HCT116 (cell line): ENCODE measurements at regions not wholly inside any gene's neighbourhood (a gene's known extent, or its start where the extent isn't known, plus 50 kb on each side); places are given as distances from the start of the nearest gene placed in this dataset.

Source experiments
- ATAC-seq: fragments of 200-7000 bp; cut with Tn5 transposase; 2 replicates; pipeline ENCODE4 v1.9.1; 2020; ENCODE audit warnings: mild to moderate bottlenecking, moderate library complexity
- BruUV-seq: library from RNA; stranded (reverse); fragments of 400-500 nt; replicated peaks from 2 replicates; lab custom pipeline; 2021; lab: Mats Ljungman, UMichigan
- CTCF ChIA-PET: fragments of 300-600 bp; sonication (Branson Sonifier 250); formaldehyde crosslinking; loops from one replicate; lab custom pipeline; 2021; ENCODE audit warnings: antibody characterized with exemption; lab: Charles Lee
- POLR2A ChIA-PET: fragments of 300-600, 350-600 bp; sonication (Branson Sonifier 250); formaldehyde crosslinking; loops from one replicate; lab custom pipeline; 2021; ENCODE audit warnings: antibody characterized with exemption; lab: Charles Lee
- RAD21 ChIA-PET, 2 experiments: fragments of 300-600 bp; sonication (Branson Sonifier 250); formaldehyde crosslinking; loops; one replicate each; lab custom pipeline; 2023; ENCODE audit warnings: low total read pairs in 2 of 2; ENCODE audit not compliant: uncharacterized antibody in 2 of 2, unreplicated experiment in 2 of 2, low non-redundant PET in 1 of 2; lab: Charles Lee
- DNase-seq: peaks from one replicate; pipeline ENCODE4 v3.0.0-alpha.2; 2010; ENCODE audit warnings: low read depth, low spot score
- H2AFZ ChIP-seq: fragments of 200-600 bp; shearing (Covaris generic), sonication (generic); 2 replicates; pipeline ENCODE4 v1.6.1; 2017; ENCODE audit warnings: low read depth, mixed run types, mixed read lengths, antibody characterized with exemption, low read length; ENCODE audit not compliant: poor library complexity, severe bottlenecking
- H3K27ac ChIP-seq: 2 replicates; pipeline ENCODE4 v1.5.1; 2012; ENCODE audit warnings: low read depth, low read length
- H3K27me3 ChIP-seq: fragments of 200-600 bp; sonication (generic); 2 replicates; pipeline ENCODE4 v1.6.1; 2016; ENCODE audit warnings: mixed run types, low read length, mixed read lengths; ENCODE audit not compliant: insufficient read depth
- H3K36me3 ChIP-seq, 2 experiments: fragments of 200-500 bp in 1 of 2; fragments of 200-600 bp in 1 of 2; sonication (Bioruptor generic) in 1 of 2; sonication (generic) in 1 of 2; 2 replicates each; pipeline versions ENCODE4 v1.5.1 to v1.6.1; 2014 to 2016; ENCODE audit warnings: low read length in 2 of 2, inconsistent platforms in 1 of 2, mixed read lengths in 1 of 2, mixed run types in 1 of 2; ENCODE audit not compliant: insufficient read depth in 2 of 2, control insufficient read depth in 1 of 2
- H3K4me1 ChIP-seq, 2 experiments: fragments of 200-600 bp in 1 of 2; sonication (generic) in 1 of 2; 2 replicates each; pipeline versions ENCODE4 v1.5.1 to v1.6.1; 2012 to 2017; ENCODE audit warnings: low read length in 2 of 2, inconsistent platforms in 1 of 2, mild to moderate bottlenecking in 1 of 2, mixed read lengths in 1 of 2, mixed run types in 1 of 2, moderate library complexity in 1 of 2; ENCODE audit not compliant: insufficient read depth in 2 of 2, control insufficient read depth in 1 of 2
- H3K4me2 ChIP-seq: fragments of 200-600 bp; sonication (generic); 2 replicates; pipeline ENCODE4 v1.6.1; 2017; ENCODE audit warnings: mixed run types, low read length, mixed read lengths
- H3K4me3 ChIP-seq, 2 experiments: fragments of 200-600 bp in 1 of 2; sonication (generic) in 1 of 2; replicated peaks in 1 of 2; 2 replicates each; pipeline ENCODE4 v1.5.1; 2011 to 2016; ENCODE audit warnings: low read length in 2 of 2, control low read depth in 1 of 2, low read depth in 1 of 2, mild to moderate bottlenecking in 1 of 2, mixed read lengths in 1 of 2, mixed run types in 1 of 2
- H3K79me2 ChIP-seq: fragments of 200-600 bp; sonication (generic); 2 replicates; pipeline ENCODE4 v1.6.1; 2017; ENCODE audit warnings: mild to moderate bottlenecking, mixed run types, low read length, moderate library complexity, mixed read lengths; ENCODE audit not compliant: insufficient read depth
- H3K9ac ChIP-seq: fragments of 200-600 bp; sonication (generic); 2 replicates; pipeline ENCODE4 v1.6.1; 2016; ENCODE audit warnings: low read length, mixed read lengths
- H3K9me2 ChIP-seq: fragments of 200-600 bp; sonication (generic), shearing (Covaris generic); 2 replicates; pipeline ENCODE4 v1.6.1; 2017; ENCODE audit warnings: mixed run types, mild to moderate bottlenecking, moderate library complexity; ENCODE audit not compliant: insufficient read depth
- H3K9me3 ChIP-seq, 2 experiments: fragments of 200-500 bp in 1 of 2; fragments of 200-600 bp in 1 of 2; sonication (Bioruptor generic) in 1 of 2; sonication (generic) in 1 of 2; 2 replicates each; pipeline ENCODE4 v1.6.1; 2014 to 2017; ENCODE audit warnings: low read length in 2 of 2, mixed read lengths in 2 of 2, inconsistent platforms in 1 of 2, low read depth in 1 of 2, mild to moderate bottlenecking in 1 of 2, mixed run types in 1 of 2, moderate library complexity in 1 of 2; ENCODE audit not compliant: control insufficient read depth in 1 of 2, insufficient read depth in 1 of 2
- H4K20me1 ChIP-seq: fragments of 200-600 bp; sonication (generic), shearing (Covaris generic); 2 replicates; pipeline ENCODE4 v1.6.1; 2017; ENCODE audit warnings: mixed run types, mild to moderate bottlenecking, moderate library complexity; ENCODE audit not compliant: insufficient read depth
- CBX3 ChIP-seq: IDR thresholded peaks from 2 replicates; pipeline ENCODE4 v1.6.1; 2012; ENCODE audit warnings: low read depth
- CEBPB ChIP-seq: IDR thresholded peaks from 2 replicates; pipeline ENCODE4 v1.6.1; 2012; ENCODE audit warnings: low read depth
- ELF1 ChIP-seq: IDR thresholded peaks from 2 replicates; pipeline ENCODE4 v1.6.1; 2012; ENCODE audit warnings: low read depth, borderline replicate concordance
- EZH2 ChIP-seq: fragments of 200-600 bp; sonication (generic); IDR thresholded peaks from 2 replicates; pipeline ENCODE4 v1.6.1; 2017; ENCODE audit warnings: antibody characterized with exemption, mixed run types
- EZH2phosphoT487 ChIP-seq: fragments of 200-600 bp; IDR thresholded peaks from 2 replicates; pipeline ENCODE4 v1.6.1; 2018; ENCODE audit warnings: antibody characterized with exemption, borderline replicate concordance
- FOSL1 ChIP-seq: IDR thresholded peaks from 2 replicates; pipeline ENCODE4 v1.6.1; 2012; ENCODE audit warnings: low read depth
- JUND ChIP-seq: IDR thresholded peaks from 2 replicates; pipeline ENCODE4 v1.6.1; 2012
- POLR2A ChIP-seq: IDR thresholded peaks from 2 replicates; pipeline ENCODE4 v1.7.0; 2011; ENCODE audit warnings: borderline replicate concordance; ENCODE audit not compliant: insufficient read depth, insufficient read length; ENCODE audit errors: extremely low read depth
- POLR2AphosphoS5 ChIP-seq: IDR thresholded peaks from 2 replicates; pipeline ENCODE4 v1.6.1; 2011; ENCODE audit warnings: mild to moderate bottlenecking, low read depth, low read length, moderate library complexity
- RAD21 ChIP-seq: IDR thresholded peaks from 2 replicates; pipeline ENCODE4 v1.6.1; 2012; ENCODE audit warnings: low read depth, mild to moderate bottlenecking
- SP1 ChIP-seq: IDR thresholded peaks from 2 replicates; pipeline ENCODE4 v1.6.1; 2012; ENCODE audit warnings: low read depth
- SRF ChIP-seq: IDR thresholded peaks from 2 replicates; pipeline ENCODE4 v1.6.1; 2012; ENCODE audit warnings: low read depth
- TCF7L2 ChIP-seq: IDR thresholded peaks from 2 replicates; pipeline ENCODE4 v1.7.0; 2011; ENCODE audit warnings: borderline replicate concordance, inconsistent platforms; ENCODE audit not compliant: insufficient read depth, insufficient read length; ENCODE audit errors: extremely low read depth
- YY1 ChIP-seq: IDR thresholded peaks from 2 replicates; pipeline ENCODE4 v1.6.1; 2011; ENCODE audit warnings: low read length, low read depth, moderate library complexity, mild to moderate bottlenecking; ENCODE audit not compliant: insufficient replicate concordance; ENCODE audit errors: extremely low read depth
- ZFX ChIP-seq: fragments of 450-650 bp; IDR thresholded peaks from 2 replicates; pipeline ENCODE4 v1.6.1; 2017
- ZNF274 ChIP-seq: fragments of 200-500 bp; sonication (Bioruptor generic); IDR thresholded peaks from 2 replicates; pipeline ENCODE4 v1.6.1; 2014; ENCODE audit warnings: mild to moderate bottlenecking, low read depth, low read length, inconsistent platforms
- intact Hi-C: fragments of 100-400 bp; cut with micrococcal nuclease; formaldehyde crosslinking; loops from 2 replicates; pipeline ENCODE4 v1.10.0; 2022
- TF ChIP-seq, protein P1 (sequence below), 3 experiments: fragments of 200-600 bp in 1 of 3; sonication (generic) in 1 of 3; IDR thresholded peaks in 2 of 3; conservative IDR thresholded peaks in 1 of 3; 2 replicates each; pipeline ENCODE4 v1.5.1; 2012 to 2017; ENCODE audit warnings: low read depth in 2 of 3, low read length in 2 of 3, antibody characterized with exemption in 1 of 3, borderline replicate concordance in 1 of 3, control low read depth in 1 of 3, mild to moderate bottlenecking in 1 of 3, mixed read lengths in 1 of 3, mixed run types in 1 of 3, moderate library complexity in 1 of 3; ENCODE audit not compliant: insufficient read depth in 1 of 3
- TF ChIP-seq, protein P2 (sequence below): IDR thresholded peaks from 2 replicates; pipeline ENCODE4 v1.6.1; 2012
- TF ChIP-seq, protein P3 (sequence below): IDR thresholded peaks from 2 replicates; pipeline ENCODE4 v1.6.1; 2012
- TF ChIP-seq, protein P4 (sequence below): IDR thresholded peaks from 2 replicates; pipeline ENCODE4 v1.6.1; 2012; ENCODE audit warnings: low read depth

DNA sequence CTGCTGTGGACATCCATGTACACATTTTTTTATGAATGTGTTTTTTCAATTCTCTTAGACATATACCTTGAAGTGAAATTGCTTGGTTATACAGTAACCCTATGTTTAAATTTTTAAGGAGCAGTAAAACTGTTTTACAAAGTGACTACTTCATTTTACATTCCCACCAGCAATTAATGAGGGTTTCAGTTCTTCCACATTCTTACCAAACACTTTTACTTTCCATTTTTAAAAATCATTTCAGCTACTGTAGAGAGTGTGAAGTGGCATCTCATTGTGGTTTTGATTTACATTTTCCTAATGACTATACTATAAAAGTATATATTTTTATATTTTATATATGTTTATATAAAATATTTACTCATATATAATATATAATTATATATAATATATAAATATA, 1221.5 kb downstream of the PLA2G4A start:
- no peaks in the 10 kb centered on the region for H3K36me3 ChIP-seq
- H3K27me3 ChIP-seq = no peaks in the 10 kb centered on the region
- H3K9me3 ChIP-seq = no peaks in the 10 kb centered on the region
- no peak overlapping the region for H3K9ac ChIP-seq
- no peak overlapping the region for H3K4me3 ChIP-seq
- intact Hi-C loops = no loop called here
- no peak overlapping the region for H3K4me2 ChIP-seq
- peak overlapping the region; percentile 72 for H2AFZ ChIP-seq
- BruUV-seq = no TSS peak
- ChIA-PET CTCF (no interaction called here), POLR2A (no interaction called here), RAD21 (no interaction called here)
- no peaks in the 10 kb centered on the region for H3K4me1 ChIP-seq
- TF ChIP-seq FOSL1 (no peak), CEBPB (no peak), JUND (no peak), ELF1 (no peak), SRF (no peak), ZNF274 (no peak), POLR2AphosphoS5 (no peak), EZH2 (no peak), ZFX (no peak), CBX3 (no peak), POLR2A (no peak), YY1 (no peak), RAD21 (no peak), SP1 (no peak), TCF7L2 (no peak), EZH2phosphoT487 (no peak)
- TF ChIP-seq, protein P1, sequence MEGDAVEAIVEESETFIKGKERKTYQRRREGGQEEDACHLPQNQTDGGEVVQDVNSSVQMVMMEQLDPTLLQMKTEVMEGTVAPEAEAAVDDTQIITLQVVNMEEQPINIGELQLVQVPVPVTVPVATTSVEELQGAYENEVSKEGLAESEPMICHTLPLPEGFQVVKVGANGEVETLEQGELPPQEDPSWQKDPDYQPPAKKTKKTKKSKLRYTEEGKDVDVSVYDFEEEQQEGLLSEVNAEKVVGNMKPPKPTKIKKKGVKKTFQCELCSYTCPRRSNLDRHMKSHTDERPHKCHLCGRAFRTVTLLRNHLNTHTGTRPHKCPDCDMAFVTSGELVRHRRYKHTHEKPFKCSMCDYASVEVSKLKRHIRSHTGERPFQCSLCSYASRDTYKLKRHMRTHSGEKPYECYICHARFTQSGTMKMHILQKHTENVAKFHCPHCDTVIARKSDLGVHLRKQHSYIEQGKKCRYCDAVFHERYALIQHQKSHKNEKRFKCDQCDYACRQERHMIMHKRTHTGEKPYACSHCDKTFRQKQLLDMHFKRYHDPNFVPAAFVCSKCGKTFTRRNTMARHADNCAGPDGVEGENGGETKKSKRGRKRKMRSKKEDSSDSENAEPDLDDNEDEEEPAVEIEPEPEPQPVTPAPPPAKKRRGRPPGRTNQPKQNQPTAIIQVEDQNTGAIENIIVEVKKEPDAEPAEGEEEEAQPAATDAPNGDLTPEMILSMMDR (IDR thresholded peaks at IDR 0.05 in 2 of 3, conservative IDR thresholded peaks at IDR 0.05 in 1 of 3; ENCODE audit: borderline replicate concordance in 1 of 3, insufficient read depth in 1 of 3, low read depth in 2 of 3, low read length in 2 of 3) = no peak
- TF ChIP-seq, protein P2, sequence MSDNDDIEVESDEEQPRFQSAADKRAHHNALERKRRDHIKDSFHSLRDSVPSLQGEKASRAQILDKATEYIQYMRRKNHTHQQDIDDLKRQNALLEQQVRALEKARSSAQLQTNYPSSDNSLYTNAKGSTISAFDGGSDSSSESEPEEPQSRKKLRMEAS = no peak
- TF ChIP-seq, protein P3, sequence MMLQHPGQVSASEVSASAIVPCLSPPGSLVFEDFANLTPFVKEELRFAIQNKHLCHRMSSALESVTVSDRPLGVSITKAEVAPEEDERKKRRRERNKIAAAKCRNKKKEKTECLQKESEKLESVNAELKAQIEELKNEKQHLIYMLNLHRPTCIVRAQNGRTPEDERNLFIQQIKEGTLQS = no peak
- TF ChIP-seq, protein P4, sequence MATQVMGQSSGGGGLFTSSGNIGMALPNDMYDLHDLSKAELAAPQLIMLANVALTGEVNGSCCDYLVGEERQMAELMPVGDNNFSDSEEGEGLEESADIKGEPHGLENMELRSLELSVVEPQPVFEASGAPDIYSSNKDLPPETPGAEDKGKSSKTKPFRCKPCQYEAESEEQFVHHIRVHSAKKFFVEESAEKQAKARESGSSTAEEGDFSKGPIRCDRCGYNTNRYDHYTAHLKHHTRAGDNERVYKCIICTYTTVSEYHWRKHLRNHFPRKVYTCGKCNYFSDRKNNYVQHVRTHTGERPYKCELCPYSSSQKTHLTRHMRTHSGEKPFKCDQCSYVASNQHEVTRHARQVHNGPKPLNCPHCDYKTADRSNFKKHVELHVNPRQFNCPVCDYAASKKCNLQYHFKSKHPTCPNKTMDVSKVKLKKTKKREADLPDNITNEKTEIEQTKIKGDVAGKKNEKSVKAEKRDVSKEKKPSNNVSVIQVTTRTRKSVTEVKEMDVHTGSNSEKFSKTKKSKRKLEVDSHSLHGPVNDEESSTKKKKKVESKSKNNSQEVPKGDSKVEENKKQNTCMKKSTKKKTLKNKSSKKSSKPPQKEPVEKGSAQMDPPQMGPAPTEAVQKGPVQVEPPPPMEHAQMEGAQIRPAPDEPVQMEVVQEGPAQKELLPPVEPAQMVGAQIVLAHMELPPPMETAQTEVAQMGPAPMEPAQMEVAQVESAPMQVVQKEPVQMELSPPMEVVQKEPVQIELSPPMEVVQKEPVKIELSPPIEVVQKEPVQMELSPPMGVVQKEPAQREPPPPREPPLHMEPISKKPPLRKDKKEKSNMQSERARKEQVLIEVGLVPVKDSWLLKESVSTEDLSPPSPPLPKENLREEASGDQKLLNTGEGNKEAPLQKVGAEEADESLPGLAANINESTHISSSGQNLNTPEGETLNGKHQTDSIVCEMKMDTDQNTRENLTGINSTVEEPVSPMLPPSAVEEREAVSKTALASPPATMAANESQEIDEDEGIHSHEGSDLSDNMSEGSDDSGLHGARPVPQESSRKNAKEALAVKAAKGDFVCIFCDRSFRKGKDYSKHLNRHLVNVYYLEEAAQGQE = no peak
- no peaks in the 10 kb centered on the region for H3K79me2 ChIP-seq
- no peak for ATAC-seq
- H3K9me2 ChIP-seq = no peaks in the 10 kb centered on the region
- no peak overlapping the region for H3K27ac ChIP-seq
- no peaks in the 10 kb centered on the region for H4K20me1 ChIP-seq
- DNase-seq = no peak
